Activated CD4-positive, alpha-beta memory T cell treated with anti-CD3 and anti-CD28 coated beads for 36 hours (primary cell): ENCODE measurements at regions not wholly inside any gene's neighbourhood (a gene's known extent, or its start where the extent isn't known, plus 50 kb on each side); places are given as distances from the start of the nearest gene placed in this dataset.
"Not testable (repeated sequence)": the region's sequence is repeated elsewhere in the genome, so short reads cannot be mapped to it uniquely, and the experiment has no call there.

Experiments
- CTCF ChIA-PET: fragments of 350-600 bp; sonication (Branson Sonifier 250); formaldehyde crosslinking; loops from one replicate; lab custom pipeline; 2021; ENCODE audit warnings: antibody characterized with exemption, inconsistent platforms; lab: Charles Lee
- POLR2A ChIA-PET: fragments of 350-600 bp; sonication (Branson Sonifier 250); formaldehyde crosslinking; loops from one replicate; lab custom pipeline; 2021; ENCODE audit warnings: antibody characterized with exemption; lab: Charles Lee
- DNase-seq: peaks from one replicate; pipeline ENCODE4 v3.0.0-alpha.2; 2020
- H3K27ac Mint-ChIP-seq: one replicate; pipeline ENCODE4 v1.8.0; 2021; ENCODE audit warnings: mixed read lengths
- H3K27me3 Mint-ChIP-seq: one replicate; pipeline ENCODE4 v1.8.0; 2021; ENCODE audit warnings: mixed read lengths
- H3K36me3 Mint-ChIP-seq: one replicate; pipeline ENCODE4 v1.8.0; 2021; ENCODE audit warnings: mixed read lengths
- H3K4me1 Mint-ChIP-seq: one replicate; pipeline ENCODE4 v1.8.0; 2021; ENCODE audit warnings: low read depth, mixed read lengths
- H3K4me3 Mint-ChIP-seq: one replicate; pipeline ENCODE4 v1.8.0; 2021; ENCODE audit warnings: mild to moderate bottlenecking, mixed read lengths
- H3K9me3 Mint-ChIP-seq: one replicate; pipeline ENCODE4 v1.8.0; 2021; ENCODE audit warnings: mixed read lengths
- intact Hi-C: fragments of 100-400 bp; cut with micrococcal nuclease; formaldehyde crosslinking; loops from one replicate; pipeline ENCODE4 v1.15.1; 2023

DNA sequence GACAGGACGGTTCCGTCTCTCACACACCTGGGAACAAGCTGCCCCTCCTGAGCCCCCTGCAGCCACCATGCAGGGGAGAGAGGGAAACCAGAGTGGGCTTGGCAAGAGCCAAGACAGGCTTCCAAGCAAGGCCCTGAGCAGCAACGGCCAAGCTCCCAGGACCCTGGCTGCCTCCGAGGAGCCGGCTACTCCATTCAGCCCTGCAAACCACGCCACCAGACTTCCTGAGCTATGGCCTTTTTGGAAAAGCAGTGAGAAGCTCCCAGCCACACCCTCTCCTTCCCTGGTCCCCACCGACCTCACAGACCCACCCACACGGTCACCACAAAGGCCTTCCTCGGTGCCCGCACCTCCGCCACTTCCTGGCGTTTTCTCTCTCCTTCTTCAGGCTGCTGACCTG, 479.0 kb downstream of the BRD1 start:
- Mint-ChIP-seq H3K27me3 (peaks cover 24% of the 10 kb centered on the region), H3K4me3 (no peak overlapping the region), H3K9me3 (no peaks in the 10 kb centered on the region), H3K27ac (no peak overlapping the region), H3K4me1 (no peaks in the 10 kb centered on the region), H3K36me3 (no peaks in the 10 kb centered on the region)
- ChIA-PET CTCF (no interaction called here), POLR2A (no interaction called here)
- intact Hi-C loops: no loop called here
- no peak for DNase-seq

DNA sequence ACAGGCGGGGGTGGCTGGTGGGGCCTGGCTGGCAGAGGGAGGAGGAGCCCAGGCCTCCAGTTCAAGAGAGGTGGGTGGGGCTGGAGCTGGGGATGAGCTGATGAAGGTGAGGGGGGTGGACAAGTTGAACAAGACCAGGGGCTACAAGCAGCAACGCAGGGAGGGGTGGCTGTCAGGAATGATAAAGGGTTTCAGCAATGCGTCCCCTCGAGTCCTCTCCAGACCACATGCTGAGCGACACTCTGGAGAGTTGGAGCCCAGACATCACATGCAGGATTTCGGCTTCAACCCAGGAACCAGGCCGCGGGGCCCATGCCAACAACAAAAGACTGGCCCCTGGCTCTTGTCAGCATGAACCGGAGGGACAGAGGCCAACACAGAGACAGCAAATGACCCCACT, 480.3 kb downstream of the BRD1 start:
- Mint-ChIP-seq H3K4me3 (no peak overlapping the region), H3K27me3 (peaks cover 17% of the 10 kb centered on the region), H3K36me3 (no peaks in the 10 kb centered on the region), H3K9me3 (no peaks in the 10 kb centered on the region), H3K4me1 (no peaks in the 10 kb centered on the region), H3K27ac (no peak overlapping the region)
- CTCF ChIA-PET: no interaction called here
- intact Hi-C loops: no loop called here
- POLR2A ChIA-PET: no interaction called here
- DNase-seq: no peak

DNA sequence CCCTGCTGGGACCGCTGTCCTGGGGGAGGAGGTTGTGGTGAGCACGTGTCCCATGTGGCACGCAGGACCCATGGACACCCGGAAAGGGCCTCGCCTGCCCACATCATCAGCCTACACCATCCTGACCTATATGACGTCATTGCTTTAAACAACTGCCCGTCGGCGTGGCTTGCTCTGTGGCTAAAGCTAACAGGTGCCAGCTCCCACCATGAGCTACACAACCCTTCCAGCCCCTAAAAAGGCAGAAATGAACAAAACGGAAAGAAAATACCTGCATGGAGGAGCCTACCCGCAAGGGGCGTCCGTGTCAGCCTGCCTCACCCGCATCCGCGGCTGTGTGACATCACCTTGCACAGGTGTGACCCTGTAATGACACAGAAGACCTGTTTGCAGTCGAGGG, 481.8 kb downstream of the BRD1 start:
- no peaks in the 10 kb centered on the region for H3K4me1 Mint-ChIP-seq
- intact Hi-C loops: no loop called here
- peaks cover 21% of the 10 kb centered on the region for H3K27me3 Mint-ChIP-seq
- no peak overlapping the region for H3K27ac Mint-ChIP-seq
- H3K4me3 Mint-ChIP-seq: no peak overlapping the region
- ChIA-PET CTCF (no interaction called here), POLR2A (no interaction called here)
- DNase-seq: no peak
- no peaks in the 10 kb centered on the region for H3K9me3 Mint-ChIP-seq
- H3K36me3 Mint-ChIP-seq: no peaks in the 10 kb centered on the region

DNA sequence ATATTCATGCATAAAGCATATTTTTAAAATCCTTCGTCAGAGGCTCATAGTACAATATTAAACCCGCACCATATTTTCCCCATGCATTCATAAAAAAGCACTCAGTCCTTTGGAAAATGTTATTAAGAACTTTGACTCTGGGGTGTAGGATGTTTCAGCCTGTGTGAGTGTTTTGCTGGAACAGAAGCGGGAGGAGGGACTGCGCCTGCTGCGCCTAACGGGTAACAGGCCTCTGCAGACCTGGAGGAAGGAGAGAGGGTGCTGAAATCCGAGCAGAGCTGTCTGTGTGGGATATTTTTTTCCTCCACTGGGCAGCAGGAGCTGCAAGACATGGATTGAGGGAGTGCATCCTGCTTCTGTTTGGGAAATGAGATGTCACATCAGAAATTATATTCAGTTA, 483.0 kb downstream of the BRD1 start:
- no peak for DNase-seq
- H3K36me3 Mint-ChIP-seq: no peaks in the 10 kb centered on the region
- H3K27me3 Mint-ChIP-seq: peaks cover 17% of the 10 kb centered on the region
- H3K4me1 Mint-ChIP-seq: no peaks in the 10 kb centered on the region
- H3K4me3 Mint-ChIP-seq: no peak overlapping the region
- ChIA-PET CTCF (no interaction called here), POLR2A (no interaction called here)
- intact Hi-C loops: no loop called here
- no peaks in the 10 kb centered on the region for H3K9me3 Mint-ChIP-seq
- no peak overlapping the region for H3K27ac Mint-ChIP-seq

DNA sequence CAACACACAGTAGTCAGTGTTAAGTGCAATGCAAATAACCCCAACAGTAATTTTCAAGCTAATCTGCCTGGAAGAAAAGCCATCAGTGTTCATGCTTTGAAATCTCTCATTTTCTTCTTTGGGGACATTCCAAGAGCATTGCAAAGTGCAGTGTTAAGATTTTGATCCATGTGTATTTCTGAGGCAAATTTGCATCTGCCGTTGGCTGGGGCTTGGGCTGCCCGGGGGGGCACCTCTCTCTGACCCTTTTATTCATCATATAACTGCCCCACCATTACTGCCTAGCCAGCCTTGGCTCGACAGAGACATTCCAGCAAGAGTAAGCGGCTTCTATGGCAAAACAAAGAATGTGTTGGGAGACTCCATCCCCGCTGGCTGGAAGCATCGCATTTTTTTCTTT, 483.5 kb downstream of the BRD1 start:
- Mint-ChIP-seq H3K9me3 (no peaks in the 10 kb centered on the region), H3K27ac (no peak overlapping the region), H3K4me3 (no peak overlapping the region), H3K36me3 (no peaks in the 10 kb centered on the region), H3K4me1 (no peaks in the 10 kb centered on the region), H3K27me3 (peaks cover 18% of the 10 kb centered on the region)
- intact Hi-C loops: no loop called here
- DNase-seq: no peak
- ChIA-PET POLR2A (no interaction called here), CTCF (interaction anchor here (1.5 kb wide), 1 partner anchor 39 kb away, joined by 3 read pairs; no protein-coding TSS in a partner anchor)

DNA sequence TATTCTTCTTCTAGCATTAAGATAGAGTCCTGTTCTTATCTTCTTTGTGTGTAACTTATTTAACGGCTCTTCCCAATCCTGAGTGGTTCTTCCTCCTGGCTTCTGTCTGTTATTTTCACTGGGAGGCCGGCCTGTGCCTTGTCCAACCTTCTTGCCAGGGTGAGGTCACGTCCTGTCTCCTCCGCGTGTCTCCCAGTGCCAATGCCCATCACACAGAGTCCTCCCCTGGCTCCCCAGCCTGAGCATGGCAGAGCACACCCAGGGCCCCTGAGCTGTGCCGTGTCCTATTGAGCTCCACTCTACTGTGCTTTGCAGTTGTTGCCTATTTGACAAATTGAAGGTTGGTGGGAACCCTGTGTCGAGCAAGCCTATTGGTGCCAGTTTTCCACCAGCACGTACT, 487.3 kb downstream of the BRD1 start:
- H3K9me3 Mint-ChIP-seq: no peaks in the 10 kb centered on the region
- POLR2A ChIA-PET: no interaction called here
- no peak overlapping the region for H3K27ac Mint-ChIP-seq
- intact Hi-C loops: no loop called here
- CTCF ChIA-PET: no interaction called here
- H3K27me3 Mint-ChIP-seq: peaks cover 18% of the 10 kb centered on the region
- no peaks in the 10 kb centered on the region for H3K4me1 Mint-ChIP-seq
- no peak overlapping the region for H3K4me3 Mint-ChIP-seq
- no peaks in the 10 kb centered on the region for H3K36me3 Mint-ChIP-seq
- no peak for DNase-seq

DNA sequence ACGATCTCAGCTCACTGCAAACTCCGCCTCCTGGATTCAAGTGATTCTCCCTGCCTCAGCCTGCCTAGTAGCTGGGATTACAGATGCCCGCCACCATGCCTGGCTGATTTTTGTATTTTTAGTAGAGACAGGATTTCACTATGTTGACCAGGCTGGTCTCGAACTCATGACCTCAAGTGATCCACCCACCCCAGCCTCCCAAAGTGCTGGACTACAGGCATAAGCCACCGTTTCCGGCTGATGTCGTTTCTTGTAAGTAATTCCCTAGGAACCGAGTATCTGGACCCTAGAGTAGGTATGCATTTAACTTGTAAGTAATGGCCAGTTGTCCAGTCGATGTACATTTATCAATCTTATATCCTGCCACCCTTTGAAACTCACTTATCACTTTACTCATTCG, 491.2 kb downstream of the BRD1 start:
- CTCF ChIA-PET, intact Hi-C loops, H3K36me3 Mint-ChIP-seq, H3K27me3 Mint-ChIP-seq, DNase-seq, POLR2A ChIA-PET, H3K4me1 Mint-ChIP-seq, H3K4me3 Mint-ChIP-seq, H3K27ac Mint-ChIP-seq, H3K9me3 Mint-ChIP-seq: not testable (repeated sequence)

DNA sequence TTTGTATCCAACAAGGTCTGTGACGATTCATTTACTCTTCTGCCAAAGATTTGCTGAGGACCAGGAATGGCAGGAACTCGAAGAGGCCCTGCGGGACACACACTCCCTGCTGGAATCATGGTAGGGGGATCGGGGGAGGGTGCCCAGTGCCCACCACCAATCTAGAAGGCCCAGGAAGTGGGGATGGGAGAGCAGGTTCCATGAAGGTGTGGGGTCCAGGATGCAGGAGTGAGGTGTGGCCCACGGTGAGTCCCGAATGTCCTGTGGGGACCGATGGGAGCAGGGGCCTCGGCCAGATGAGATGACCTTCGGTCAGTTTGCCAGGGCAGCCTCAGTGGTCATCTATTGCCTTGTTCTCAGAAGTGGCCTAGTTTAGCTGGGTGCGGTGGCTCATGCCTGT, 492.7 kb downstream of the BRD1 start:
- Mint-ChIP-seq H3K9me3 (no peaks in the 10 kb centered on the region), H3K36me3 (no peaks in the 10 kb centered on the region), H3K4me1 (no peaks in the 10 kb centered on the region), H3K27ac (no peak overlapping the region), H3K4me3 (no peak overlapping the region), H3K27me3 (peaks cover 2% of the 10 kb centered on the region)
- intact Hi-C loops: no loop called here
- DNase-seq: no peak
- ChIA-PET CTCF (no interaction called here), POLR2A (no interaction called here)

DNA sequence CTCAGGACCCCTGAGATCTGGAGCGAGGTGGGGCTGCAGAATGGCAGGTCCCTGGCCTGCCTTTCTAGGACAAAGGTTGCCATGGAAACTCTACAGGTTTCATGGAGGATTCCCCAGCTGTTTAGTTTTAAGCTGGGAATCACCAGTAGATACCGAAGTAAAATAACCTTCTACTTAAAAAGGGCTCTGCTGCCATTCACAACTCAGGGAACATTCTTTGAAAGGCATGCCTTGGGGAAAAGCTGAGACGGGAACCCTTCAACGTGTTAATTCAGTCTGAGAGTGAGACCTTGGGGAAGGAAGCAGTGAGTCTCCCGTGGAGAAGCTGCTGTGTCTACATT, 493.3 kb downstream of the BRD1 start:
- ChIA-PET CTCF (no interaction called here), POLR2A (no interaction called here)
- Mint-ChIP-seq H3K4me1 (no peaks in the 10 kb centered on the region), H3K4me3 (no peak overlapping the region), H3K9me3 (no peaks in the 10 kb centered on the region), H3K36me3 (no peaks in the 10 kb centered on the region), H3K27ac (no peak overlapping the region), H3K27me3 (peaks cover under 1% of the 10 kb centered on the region)
- DNase-seq: no peak
- intact Hi-C loops: no loop called here

DNA sequence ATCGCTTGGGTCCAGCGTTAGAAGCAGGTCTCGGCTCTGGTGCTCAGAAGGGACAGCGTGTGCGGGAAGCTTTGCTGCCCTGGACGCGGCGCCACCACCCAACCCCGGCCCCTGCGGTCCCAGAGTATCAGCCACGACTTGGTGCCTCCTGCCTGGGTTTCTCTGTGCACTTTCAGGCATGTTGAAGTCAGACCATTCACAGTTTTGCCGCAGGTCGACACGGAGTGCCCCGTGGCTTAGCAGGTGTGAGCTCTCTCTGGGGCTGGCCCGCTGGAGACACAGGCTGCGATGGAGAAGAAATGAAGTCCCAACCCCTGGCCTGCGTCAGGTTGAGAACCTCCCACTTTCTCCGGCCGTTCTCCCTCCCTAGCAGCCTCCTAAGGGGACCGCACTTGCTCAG, 494.5 kb downstream of the BRD1 start:
- H3K9me3 Mint-ChIP-seq: no peaks in the 10 kb centered on the region
- H3K4me1 Mint-ChIP-seq: no peaks in the 10 kb centered on the region
- intact Hi-C loops: no loop called here
- DNase-seq: no peak
- POLR2A ChIA-PET: no interaction called here
- H3K36me3 Mint-ChIP-seq: no peaks in the 10 kb centered on the region
- peaks cover 4% of the 10 kb centered on the region for H3K27me3 Mint-ChIP-seq
- H3K4me3 Mint-ChIP-seq: no peak overlapping the region
- CTCF ChIA-PET: no interaction called here
- H3K27ac Mint-ChIP-seq: no peak overlapping the region

DNA sequence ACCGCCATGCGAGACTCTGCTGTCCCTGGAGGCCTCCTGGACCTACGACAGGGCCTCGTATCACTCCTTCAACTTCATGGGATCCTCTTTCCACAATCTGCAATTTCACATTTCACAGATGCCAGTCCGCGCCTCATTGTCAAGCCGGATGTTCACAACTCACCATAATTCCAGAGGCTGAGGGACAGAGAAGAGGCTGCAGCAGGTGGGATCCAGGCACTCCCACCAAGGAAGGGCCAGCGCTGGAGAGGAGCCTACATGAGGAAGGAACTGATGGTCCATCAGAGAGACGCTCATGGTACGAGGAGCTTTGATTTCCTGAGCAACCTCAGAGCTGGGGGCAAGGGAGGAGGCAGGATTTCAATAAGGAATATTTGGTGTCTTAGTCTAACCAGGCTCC, 495.0 kb downstream of the BRD1 start:
- POLR2A ChIA-PET: no interaction called here
- Mint-ChIP-seq H3K9me3 (no peaks in the 10 kb centered on the region), H3K4me1 (no peaks in the 10 kb centered on the region), H3K4me3 (no peak overlapping the region), H3K36me3 (no peaks in the 10 kb centered on the region), H3K27ac (no peak overlapping the region), H3K27me3 (peaks cover 5% of the 10 kb centered on the region)
- no peak for DNase-seq
- intact Hi-C loops: no loop called here
- CTCF ChIA-PET: no interaction called here

DNA sequence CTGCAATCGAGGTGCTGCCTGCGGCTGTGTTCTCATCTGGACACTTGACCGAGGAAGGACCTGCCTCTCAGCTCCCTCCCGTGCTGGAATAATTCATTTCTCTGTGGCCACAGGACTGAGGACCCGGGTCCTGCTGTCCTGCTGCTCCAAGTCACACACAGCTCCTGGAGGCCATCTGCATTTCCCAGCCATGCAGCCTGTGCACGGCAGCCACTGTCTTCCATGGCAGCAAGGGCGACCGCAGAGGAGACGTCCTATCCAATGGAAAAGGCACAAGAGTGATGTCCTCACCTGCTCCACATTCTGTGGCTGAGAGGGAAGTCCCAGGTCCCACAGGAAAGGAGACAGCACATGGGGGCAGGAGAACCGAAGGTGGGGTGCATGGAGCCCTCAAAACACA, 495.8 kb downstream of the BRD1 start:
- Mint-ChIP-seq H3K4me1 (no peaks in the 10 kb centered on the region), H3K4me3 (no peak overlapping the region), H3K36me3 (no peaks in the 10 kb centered on the region), H3K27ac (no peak overlapping the region), H3K9me3 (peaks cover 4% of the 10 kb centered on the region), H3K27me3 (peaks cover 5% of the 10 kb centered on the region)
- intact Hi-C loops: no loop called here
- DNase-seq: no peak
- ChIA-PET CTCF (no interaction called here), POLR2A (no interaction called here)

DNA sequence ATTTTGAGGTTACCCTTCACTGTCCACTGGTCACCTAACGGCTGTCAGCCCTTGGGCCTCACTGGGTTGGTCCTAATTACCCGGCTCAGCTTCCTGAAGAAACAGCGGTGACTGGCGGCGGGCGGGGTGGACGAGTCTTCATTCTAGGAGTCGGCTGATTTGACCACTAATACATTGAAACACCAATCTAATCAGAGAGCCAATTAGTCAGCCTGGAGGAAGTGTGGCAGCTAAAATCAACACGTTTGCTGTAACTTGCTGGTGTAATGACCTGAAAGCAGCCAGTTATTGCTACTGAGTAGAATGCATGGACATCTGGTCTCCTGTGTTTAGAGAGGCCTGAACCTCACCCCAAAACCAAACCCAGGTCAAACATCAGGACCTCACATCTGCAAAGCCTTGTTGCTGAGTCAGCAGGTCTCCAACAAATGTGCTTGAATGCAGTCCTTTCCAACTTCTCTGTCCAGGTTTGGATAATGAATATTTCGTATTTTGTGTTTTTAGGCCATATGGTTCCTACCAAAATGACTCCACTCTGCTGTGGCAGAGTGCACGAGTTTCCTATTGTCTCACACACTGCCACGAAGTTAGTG, 496.4 kb downstream of the BRD1 start:
- peaks cover 5% of the 10 kb centered on the region for H3K27me3 Mint-ChIP-seq
- peaks cover 4% of the 10 kb centered on the region for H3K9me3 Mint-ChIP-seq
- POLR2A ChIA-PET: no interaction called here
- H3K36me3 Mint-ChIP-seq: no peaks in the 10 kb centered on the region
- H3K4me3 Mint-ChIP-seq: no peak overlapping the region
- CTCF ChIA-PET: no interaction called here
- no peak overlapping the region for H3K27ac Mint-ChIP-seq
- intact Hi-C loops: no loop called here
- DNase-seq: no peak
- no peaks in the 10 kb centered on the region for H3K4me1 Mint-ChIP-seq
